SK-N-SH (cell line): ENCODE measurements at regions not wholly inside any gene's neighbourhood (a gene's known extent, or its start where the extent isn't known, plus 50 kb on each side); places are given as distances from the start of the nearest gene placed in this dataset.

Experiments used
- EZH2phosphoT487 ChIP-seq: fragments of 200-600 bp; sonication (generic); IDR thresholded peaks from 2 replicates; pipeline ENCODE4 v1.6.1; 2017; ENCODE audit warnings: low read depth, mixed run types, mild to moderate bottlenecking, antibody characterized with exemption, moderate library complexity, borderline replicate concordance
- MAX ChIP-seq: IDR thresholded peaks from 2 replicates; pipeline ENCODE4 v1.4.0; 2012; ENCODE audit warnings: low read depth
- MXI1 ChIP-seq: IDR thresholded peaks from 2 replicates; pipeline ENCODE4 v1.6.1; 2012; ENCODE audit warnings: mild to moderate bottlenecking, low read depth, low read length, improper control_type of control experiment
- POLR2AphosphoS5 ChIP-seq: IDR thresholded peaks from 2 replicates; pipeline ENCODE4 v1.6.1; 2012; ENCODE audit warnings: low read depth, low read length
- RAD21 ChIP-seq: IDR thresholded peaks from 2 replicates; pipeline ENCODE4 v1.6.1; 2012; ENCODE audit warnings: mild to moderate bottlenecking, low read length
- REST ChIP-seq: IDR thresholded peaks from 2 replicates; pipeline ENCODE4 v1.6.1; 2012; ENCODE audit warnings: mild to moderate bottlenecking, low read depth, low read length, moderate library complexity
- USF2 ChIP-seq: fragments of 150-350 bp; IDR thresholded peaks from 2 replicates; pipeline ENCODE4 v1.6.1; 2017; ENCODE audit warnings: antibody characterized with exemption, low read length, low read depth, borderline replicate concordance

- TF ChIP-seq USF2, result no peak
- TF ChIP-seq RAD21, result no peak
- TF ChIP-seq REST, result no peak
- no peak for TF ChIP-seq MXI1
- no peak for TF ChIP-seq EZH2phosphoT487
- no peak for TF ChIP-seq POLR2AphosphoS5
- TF ChIP-seq MAX, result no peak
Measured at GRCh38 chrX:42102586-42103282, 179.4 kb upstream of the CASK start.
